HEK293 (cell line): ENCODE measurements at regions not wholly inside any gene's neighbourhood (a gene's known extent, or its start where the extent isn't known, plus 50 kb on each side); places are given as distances from the start of the nearest gene placed in this dataset.

Experiments used
- CTCF ChIA-PET: fragments of 350-600 bp; formaldehyde crosslinking; extraction: SDS; loops from one replicate; lab custom pipeline; 2021; ENCODE audit warnings: antibody characterized with exemption; lab: Yijun Ruan, JAX
- POLR2A ChIA-PET: fragments of 300-600 bp; formaldehyde crosslinking; extraction: SDS; loops from one replicate; lab custom pipeline; 2020; ENCODE audit warnings: antibody characterized with exemption, inconsistent platforms; lab: Yijun Ruan, JAX
- H3K27ac ChIP-seq: fragments of 200-500 bp; sonication (Bioruptor generic); 2 replicates; pipeline ENCODE4 v1.5.1; 2014; ENCODE audit warnings: low read depth, low read length, control low read depth, inconsistent platforms; ENCODE audit errors: extremely low read depth
- H3K36me3 ChIP-seq, 2 experiments: fragments of 200-500 bp in 1 of 2; sonication (Bioruptor generic) in 1 of 2; 1 replicate in 1 of 2; 2 replicates in 1 of 2; pipeline ENCODE4 v1.5.1; 2014 to 2017; ENCODE audit warnings: inconsistent platforms in 2 of 2, low read length in 2 of 2; ENCODE audit not compliant: control insufficient read depth in 2 of 2, insufficient read depth in 1 of 2
- H3K4me1 ChIP-seq: fragments of 200-500 bp; sonication (Bioruptor generic); 2 replicates; pipeline ENCODE4 v1.5.1; 2014; ENCODE audit warnings: mild to moderate bottlenecking, low read length, inconsistent platforms; ENCODE audit not compliant: control insufficient read depth, insufficient read depth
- H3K4me3 ChIP-seq: 2 replicates; pipeline ENCODE4 v1.5.1; 2011; ENCODE audit warnings: low read depth, mild to moderate bottlenecking, control low read depth, low read length, moderate library complexity
- H3K9me3 ChIP-seq: fragments of 200-500 bp; sonication (Bioruptor generic); 2 replicates; pipeline ENCODE4 v1.5.1; 2014; ENCODE audit warnings: low read depth, low read length, inconsistent platforms; ENCODE audit not compliant: control insufficient read depth, insufficient read depth
- ATF2 ChIP-seq: fragments of 450-650 bp; formaldehyde crosslinking; IDR thresholded peaks from 2 replicates; pipeline ENCODE4 v1.5.1; 2016; ENCODE audit warnings: missing biosample characterization, missing genetic modification characterization, low read depth
- GLI2 ChIP-seq: fragments of 450-650 bp; formaldehyde crosslinking; IDR thresholded peaks from 2 replicates; pipeline ENCODE4; 2017; ENCODE audit warnings: missing biosample characterization, missing genetic modification characterization, low read depth, borderline replicate concordance
- IKZF3 ChIP-seq: fragments of 450-650 bp; IDR thresholded peaks from 2 replicates; pipeline ENCODE4 v1.5.0; 2018; ENCODE audit warnings: missing biosample characterization, mild to moderate bottlenecking, missing genetic modification characterization, moderate library complexity
- KLF10 ChIP-seq: fragments of 450-650 bp; IDR thresholded peaks from 2 replicates; pipeline ENCODE4 v1.5.1; 2018; ENCODE audit warnings: missing biosample characterization, mild to moderate bottlenecking, missing genetic modification characterization
- KLF17 ChIP-seq: fragments of 450-650 bp; formaldehyde crosslinking; IDR thresholded peaks from 2 replicates; pipeline ENCODE4 v1.5.1; 2016; ENCODE audit warnings: missing biosample characterization, missing genetic modification characterization
- KLF8 ChIP-seq: fragments of 450-650 bp; formaldehyde crosslinking; IDR thresholded peaks from 2 replicates; pipeline ENCODE4 v1.5.1; 2016; ENCODE audit warnings: missing biosample characterization, missing genetic modification characterization
- PBX3 ChIP-seq: sonication (generic); formaldehyde crosslinking; IDR thresholded peaks from 2 replicates; pipeline ENCODE4 v1.8.1; 2022; ENCODE audit warnings: mild to moderate bottlenecking, moderate library complexity, missing genetic modification reagents
- PRDM6 ChIP-seq: fragments of 450-650 bp; formaldehyde crosslinking; IDR thresholded peaks from 2 replicates; pipeline ENCODE4 v1.5.1; 2017; ENCODE audit warnings: missing biosample characterization, missing genetic modification characterization
- SP3 ChIP-seq: fragments of 450-650 bp; formaldehyde crosslinking; IDR thresholded peaks from 2 replicates; pipeline ENCODE4 v1.5.1; 2016; ENCODE audit warnings: missing biosample characterization, missing genetic modification characterization
- WT1 ChIP-seq: fragments of 450-650 bp; formaldehyde crosslinking; IDR thresholded peaks from 2 replicates; pipeline ENCODE4 v1.5.1; 2016; ENCODE audit warnings: missing biosample characterization, missing genetic modification characterization
- ZBTB7A ChIP-seq: fragments of 450-650 bp; formaldehyde crosslinking; IDR thresholded peaks from 2 replicates; pipeline ENCODE4 v1.5.1; 2016; ENCODE audit warnings: low read depth, missing biosample characterization, missing genetic modification characterization
- ZBTB8A ChIP-seq: fragments of 450-650 bp; formaldehyde crosslinking; IDR thresholded peaks from 2 replicates; pipeline ENCODE4 v1.5.1; 2016; ENCODE audit warnings: missing biosample characterization, missing genetic modification characterization
- ZFHX2 ChIP-seq: fragments of 450-650 bp; formaldehyde crosslinking; conservative IDR thresholded peaks from 2 replicates; pipeline ENCODE4 v1.5.1; 2016; ENCODE audit warnings: missing biosample characterization, missing genetic modification characterization
- ZNF140 ChIP-seq: fragments of 450-650 bp; formaldehyde crosslinking; IDR thresholded peaks from 2 replicates; pipeline ENCODE4 v1.5.1; 2016; ENCODE audit warnings: missing biosample characterization, missing genetic modification characterization
- ZNF18 ChIP-seq: fragments of 450-650 bp; formaldehyde crosslinking; IDR thresholded peaks from 2 replicates; pipeline ENCODE4 v1.5.1; 2016; ENCODE audit warnings: missing biosample characterization, missing genetic modification characterization
- ZNF223 ChIP-seq: fragments of 450-650 bp; formaldehyde crosslinking; IDR thresholded peaks from 2 replicates; pipeline ENCODE4 v1.5.1; 2016; ENCODE audit warnings: missing biosample characterization, missing genetic modification characterization
- ZNF266 ChIP-seq: fragments of 450-650 bp; formaldehyde crosslinking; IDR thresholded peaks from 2 replicates; pipeline ENCODE4 v1.5.1; 2016; ENCODE audit warnings: missing biosample characterization, missing genetic modification characterization, low read depth
- ZNF391 ChIP-seq: fragments of 450-650 bp; formaldehyde crosslinking; IDR thresholded peaks from 2 replicates; pipeline ENCODE4 v1.5.1; 2016; ENCODE audit warnings: low read depth, missing biosample characterization, missing genetic modification characterization, borderline replicate concordance
- ZNF404 ChIP-seq: fragments of 450-650 bp; formaldehyde crosslinking; IDR thresholded peaks from 2 replicates; pipeline ENCODE4 v1.5.1; 2017; ENCODE audit warnings: missing biosample characterization, missing genetic modification characterization
- ZNF416 ChIP-seq: fragments of 450-650 bp; formaldehyde crosslinking; IDR thresholded peaks from 2 replicates; pipeline ENCODE4 v1.5.1; 2016; ENCODE audit warnings: missing biosample characterization, missing genetic modification characterization
- ZNF426 ChIP-seq: fragments of 450-650 bp; formaldehyde crosslinking; IDR thresholded peaks from 2 replicates; pipeline ENCODE4 v1.5.1; 2017; ENCODE audit warnings: missing biosample characterization, missing genetic modification characterization, mild to moderate bottlenecking, inconsistent platforms, moderate library complexity
- ZNF473 ChIP-seq: fragments of 450-650 bp; formaldehyde crosslinking; IDR thresholded peaks from 2 replicates; pipeline ENCODE4 v1.5.1; 2017; ENCODE audit warnings: missing biosample characterization, missing genetic modification characterization
- ZNF521 ChIP-seq: fragments of 450-650 bp; formaldehyde crosslinking; IDR thresholded peaks from 2 replicates; pipeline ENCODE4 v1.5.1; 2017; ENCODE audit warnings: missing biosample characterization, mild to moderate bottlenecking, missing genetic modification characterization
- ZNF549 ChIP-seq: fragments of 450-650 bp; IDR thresholded peaks from 2 replicates; pipeline ENCODE4 v1.5.1; 2018; ENCODE audit warnings: missing biosample characterization, missing genetic modification characterization, mild to moderate bottlenecking, inconsistent platforms, moderate library complexity
- ZNF600 ChIP-seq: fragments of 450-650 bp; formaldehyde crosslinking; IDR thresholded peaks from 2 replicates; pipeline ENCODE4 v1.5.1; 2016; ENCODE audit warnings: missing biosample characterization, missing genetic modification characterization
- ZNF768 ChIP-seq: fragments of 450-650 bp; formaldehyde crosslinking; IDR thresholded peaks from 2 replicates; pipeline ENCODE4 v1.5.1; 2018; ENCODE audit warnings: missing biosample characterization, mild to moderate bottlenecking, missing genetic modification characterization
- ZNF791 ChIP-seq: fragments of 450-650 bp; formaldehyde crosslinking; IDR thresholded peaks from 2 replicates; pipeline ENCODE4 v1.5.1; 2016; ENCODE audit warnings: missing biosample characterization, missing genetic modification characterization
- ZNF837 ChIP-seq: fragments of 450-650 bp; formaldehyde crosslinking; IDR thresholded peaks from 2 replicates; pipeline ENCODE4 v1.5.1; 2016; ENCODE audit warnings: missing biosample characterization, missing genetic modification characterization
- ZSCAN30 ChIP-seq: fragments of 450-650 bp; IDR thresholded peaks from 2 replicates; pipeline ENCODE4 v1.5.1; 2018; ENCODE audit warnings: missing biosample characterization, mild to moderate bottlenecking, missing genetic modification characterization, moderate library complexity
- ZXDB ChIP-seq: fragments of 450-650 bp; formaldehyde crosslinking; IDR thresholded peaks from 2 replicates; pipeline ENCODE4 v1.5.1; 2016; ENCODE audit warnings: missing biosample characterization, missing genetic modification characterization

GRCh38 chr3:96537165-96537564 is 277.2 kb upstream of the EPHA6 start:
- Histone ChIP-seq H3K4me1 (no peaks in the 10 kb centered on the region), H3K36me3 (no peaks in the 10 kb centered on the region), H3K4me3 (no peak overlapping the region), H3K27ac (no peak overlapping the region), H3K9me3 (no peaks in the 10 kb centered on the region)
- ChIA-PET CTCF (no interaction called here), POLR2A (no interaction called here)
- TF ChIP-seq KLF10 (no peak), IKZF3 (no peak), ATF2 (no peak), ZNF18 (tag by site-specific recombination) (no peak), PBX3 (no peak), ZBTB7A (tag by site-specific recombination) (no peak), ZNF426 (tag by site-specific recombination) (no peak), ZNF549 (tag by site-specific recombination) (no peak), ZNF837 (tag by site-specific recombination) (no peak), ZFHX2 (no peak)

GRCh38 chr3:96538186-96538585 is 276.2 kb upstream of the EPHA6 start:
- Histone ChIP-seq H3K27ac (no peak overlapping the region), H3K4me3 (no peak overlapping the region), H3K4me1 (no peaks in the 10 kb centered on the region), H3K9me3 (no peaks in the 10 kb centered on the region), H3K36me3 (no peaks in the 10 kb centered on the region)
- ChIA-PET POLR2A (no interaction called here), CTCF (no interaction called here)
- TF ChIP-seq ZXDB (no peak), ZNF266 (tag by site-specific recombination) (no peak), ZNF416 (no peak), ZNF768 (tag by site-specific recombination) (no peak), ZNF791 (no peak), PRDM6 (tag by site-specific recombination) (no peak), KLF8 (no peak), ZNF473 (tag by site-specific recombination) (no peak)

- Histone ChIP-seq H3K36me3 (no peaks in the 10 kb centered on the region), H3K9me3 (no peaks in the 10 kb centered on the region), H3K27ac (no peak overlapping the region), H3K4me1 (no peaks in the 10 kb centered on the region), H3K4me3 (no peak overlapping the region)
- ChIA-PET POLR2A (no interaction called here), CTCF (no interaction called here)
- TF ChIP-seq KLF17 = no peak
- no peak for TF ChIP-seq GLI2 (tag by site-specific recombination)
- no peak for TF ChIP-seq WT1 (tag by site-specific recombination)
- TF ChIP-seq ZSCAN30 (tag by site-specific recombination) = no peak
- TF ChIP-seq ZNF600 (tag by site-specific recombination) = no peak
- TF ChIP-seq ZNF223 (tag by site-specific recombination) = no peak
- no peak for TF ChIP-seq ZNF140 (tag by site-specific recombination)
- no peak for TF ChIP-seq ZNF391 (tag by site-specific recombination)
- no peak for TF ChIP-seq ZBTB8A (tag by site-specific recombination)
- no peak for TF ChIP-seq ZNF521 (tag by site-specific recombination)
- TF ChIP-seq ZNF404 = no peak
- TF ChIP-seq SP3 (tag by site-specific recombination) = no peak
- TF ChIP-seq ZXDB = no peak
Observed at GRCh38 chr3:96548073-96548472, 266.3 kb upstream of the EPHA6 start.
